ENCODE measurements at regions not wholly inside any gene's neighbourhood (a gene's known extent, or its start where the extent isn't known, plus 50 kb on each side); places are given as distances from the start of the nearest gene placed in this dataset.
"Not testable (repeated sequence)": the region's sequence is repeated elsewhere in the genome, so short reads cannot be mapped to it uniquely, and the experiment has no call there.

- DNase-seq (ENCODE audit: low spot score) = no peak
These were observed 208.2 kb downstream of the MN1 start for GRCh38 chr22:27593378-27593777.

DNA sequence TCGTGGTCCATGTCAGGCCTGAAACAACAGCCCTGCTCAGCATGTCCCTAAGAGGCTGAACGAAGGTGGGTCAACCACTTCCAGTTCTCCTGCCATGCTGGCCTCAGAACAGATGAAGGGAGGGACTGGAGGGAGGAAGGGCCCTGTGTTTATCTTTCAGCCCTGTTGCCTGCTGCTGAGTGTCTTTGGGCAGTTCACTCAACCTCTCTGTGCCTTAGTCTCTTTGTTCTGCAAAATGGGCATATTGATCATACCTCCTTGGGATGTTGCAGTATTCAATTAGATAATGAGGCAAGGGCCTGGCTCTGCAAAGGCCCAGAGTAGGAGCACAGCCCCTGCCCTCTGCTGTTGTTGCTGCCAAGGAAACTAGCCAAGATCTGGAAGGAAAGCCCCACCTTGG is 207.5 kb downstream of the MN1 start:
- DNase-seq (ENCODE audit: low spot score) = no peak

DNA sequence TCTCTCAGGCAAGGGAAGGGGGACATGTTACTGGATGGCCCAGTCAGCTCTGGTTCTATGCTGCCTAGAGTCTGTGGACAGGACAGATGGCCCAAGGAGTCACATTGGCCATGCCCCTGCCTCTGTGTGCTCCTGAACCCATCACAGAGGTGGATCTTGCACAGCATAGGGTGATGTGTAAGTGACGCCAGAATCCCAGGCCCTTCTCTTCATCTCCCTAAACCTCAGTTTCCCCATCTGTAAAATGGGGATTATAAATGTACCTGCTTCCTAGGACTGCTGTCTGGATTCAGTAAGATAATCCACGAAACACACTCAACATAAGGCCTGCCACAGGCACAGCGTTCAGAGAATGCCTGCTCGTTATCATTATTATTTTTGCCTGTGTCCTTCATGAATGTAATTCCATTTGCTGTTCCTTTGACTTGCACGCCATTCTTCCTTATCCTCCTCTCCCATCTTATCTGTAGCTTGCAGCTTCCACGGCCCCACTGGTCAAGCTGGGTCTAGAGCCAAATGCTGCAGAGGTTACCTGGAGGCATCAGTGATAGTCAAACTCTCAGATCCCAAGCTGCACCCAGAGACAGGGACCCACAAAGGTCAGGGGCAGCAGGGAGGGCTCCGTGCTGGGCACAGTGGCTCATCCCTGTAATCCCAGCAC is 207.0 kb downstream of the MN1 start:
- no peak for DNase-seq (ENCODE audit: low spot score)

DNA sequence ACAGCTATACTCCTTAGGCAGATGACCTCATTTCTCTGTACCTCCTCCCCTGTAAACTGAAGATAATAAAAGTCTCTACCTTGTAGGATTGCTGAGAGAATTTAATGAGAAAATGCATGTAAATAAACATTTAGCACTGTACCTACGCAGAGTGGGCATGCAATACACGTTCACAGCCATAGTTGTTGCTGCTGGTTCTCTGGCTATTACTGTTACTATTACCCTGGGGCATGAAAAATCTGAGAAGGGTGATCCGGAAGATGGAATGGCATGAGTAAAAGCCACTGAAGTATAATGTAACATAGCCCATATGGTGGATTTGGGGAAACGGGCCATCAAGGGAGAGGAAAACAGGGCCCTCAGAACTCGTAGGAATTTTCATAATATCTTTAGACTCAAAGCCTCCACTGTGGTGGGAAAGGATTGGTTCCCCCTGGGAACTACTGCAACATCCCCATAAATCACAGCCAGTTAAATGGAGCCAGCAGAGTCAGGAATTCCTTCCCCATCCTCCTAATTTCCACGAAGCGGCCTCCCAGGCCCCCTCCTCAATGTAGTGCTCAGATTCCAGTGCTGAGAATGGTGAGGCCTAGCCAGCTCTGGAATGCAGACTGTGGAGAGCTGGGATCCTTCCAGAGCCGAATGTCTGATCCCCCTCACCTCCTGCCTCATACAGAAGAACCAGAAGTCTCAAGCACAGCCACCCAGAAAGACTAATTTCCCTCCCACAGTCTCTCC is 205.3 kb downstream of the MN1 start:
- no peak for DNase-seq (ENCODE audit: low spot score)

DNA sequence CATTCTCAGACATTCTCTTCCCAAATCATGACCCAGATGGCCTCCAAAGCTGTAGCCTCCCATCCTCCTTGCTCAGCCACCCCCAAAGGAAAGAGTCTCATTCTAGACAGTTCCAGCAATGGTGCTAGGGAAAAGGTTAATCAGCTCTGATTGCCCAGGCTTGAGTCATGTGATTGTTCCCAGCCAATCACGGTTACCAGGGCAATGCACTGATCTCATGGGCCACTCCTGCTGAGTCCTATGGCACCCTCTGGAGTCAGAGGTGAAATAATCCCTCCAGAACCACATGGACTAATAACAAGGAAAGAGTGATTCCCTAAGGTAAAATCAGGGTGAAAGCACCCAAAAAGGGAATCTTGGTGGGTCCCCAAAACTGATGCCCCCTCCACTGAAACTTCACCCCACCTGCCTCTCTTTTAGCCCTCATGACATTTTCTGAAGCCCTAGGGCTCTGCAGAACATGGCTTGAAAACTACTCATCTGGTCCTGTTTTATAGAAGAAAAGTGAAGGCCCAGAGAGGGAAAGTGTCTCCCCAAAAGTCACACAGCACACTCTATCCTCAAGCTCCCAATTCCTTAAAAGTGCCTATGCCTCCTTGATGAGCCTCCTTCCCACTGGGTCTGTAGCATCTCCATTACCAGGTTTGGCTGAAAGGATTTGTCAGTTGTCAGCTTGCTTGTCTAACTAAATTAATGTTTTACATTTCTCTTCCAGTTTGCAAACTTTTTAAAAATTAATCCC is 203.7 kb downstream of the MN1 start:
- no peak for DNase-seq (ENCODE audit: low spot score)

DNA sequence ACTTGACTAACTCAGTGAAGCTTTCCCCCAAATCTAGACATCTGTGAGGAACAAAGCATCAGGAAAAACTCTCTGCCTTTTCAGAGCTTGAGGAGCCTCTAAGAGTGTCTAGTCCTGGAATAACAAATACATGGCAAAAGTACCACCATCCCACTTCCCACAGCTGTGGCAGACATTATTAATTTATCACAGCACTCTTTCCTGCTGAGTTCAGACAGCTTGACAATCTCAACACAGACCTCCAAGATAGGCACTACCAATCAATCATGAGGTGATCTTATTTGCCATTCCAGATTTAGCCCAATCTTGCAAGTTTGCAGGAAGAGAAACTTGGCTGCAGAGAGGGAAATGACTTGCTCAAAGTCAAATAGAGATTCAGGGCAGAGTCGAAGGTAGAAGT is 202.8 kb downstream of the MN1 start:
- no peak for DNase-seq (ENCODE audit: low spot score)

- DNase-seq (ENCODE audit: low spot score) = no peak
These were observed 200.4 kb downstream of the MN1 start for GRCh38 chr22:27601195-27601594.

GRCh38 chr22:27602390-27602789 is 199.2 kb downstream of the MN1 start:
- no peak for DNase-seq (ENCODE audit: low spot score)

GRCh38 chr22:27603111-27603799 is 198.3 kb downstream of the MN1 start:
- DNase-seq (ENCODE audit: low spot score) = no peak

GRCh38 chr22:27603800-27604144 is 197.8 kb downstream of the MN1 start:
- DNase-seq (ENCODE audit: low spot score) = no peak

- no peak for DNase-seq (ENCODE audit: low spot score)
These were observed 196.2 kb downstream of the MN1 start for GRCh38 chr22:27605390-27605789.

GRCh38 chr22:27607750-27608149 is 193.8 kb downstream of the MN1 start:
- DNase-seq (ENCODE audit: low spot score) = not testable (repeated sequence)

DNA sequence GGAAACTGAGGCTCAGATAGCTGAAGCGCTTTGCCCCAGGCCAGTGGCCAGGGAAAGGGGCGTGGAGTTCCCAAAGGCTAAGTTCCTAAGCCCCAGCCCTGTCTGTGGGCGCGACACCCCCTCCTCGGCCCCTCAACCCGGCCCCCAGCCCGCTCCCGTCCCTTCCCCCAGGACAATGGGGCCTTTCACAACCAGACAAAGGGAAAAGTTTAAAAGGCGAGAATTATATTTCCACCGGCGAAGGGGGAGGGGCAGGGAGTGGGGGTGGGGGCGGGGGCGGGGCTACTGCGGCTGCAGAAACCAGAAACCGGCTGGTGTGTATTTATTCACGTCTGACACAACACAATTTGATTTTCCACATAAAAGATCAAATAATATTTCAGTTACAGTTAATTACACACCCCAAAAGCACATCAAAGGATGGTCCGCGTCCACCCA is 192.1 kb downstream of the MN1 start:
- DNase-seq (ENCODE audit: low spot score) = no peak

GRCh38 chr22:27610164-27610563 is 191.4 kb downstream of the MN1 start:
- DNase-seq (ENCODE audit: low spot score) = not testable (repeated sequence)

- DNase-seq (ENCODE audit: low spot score) = no peak
These were observed 190.4 kb downstream of the MN1 start for GRCh38 chr22:27610863-27611786.

DNA sequence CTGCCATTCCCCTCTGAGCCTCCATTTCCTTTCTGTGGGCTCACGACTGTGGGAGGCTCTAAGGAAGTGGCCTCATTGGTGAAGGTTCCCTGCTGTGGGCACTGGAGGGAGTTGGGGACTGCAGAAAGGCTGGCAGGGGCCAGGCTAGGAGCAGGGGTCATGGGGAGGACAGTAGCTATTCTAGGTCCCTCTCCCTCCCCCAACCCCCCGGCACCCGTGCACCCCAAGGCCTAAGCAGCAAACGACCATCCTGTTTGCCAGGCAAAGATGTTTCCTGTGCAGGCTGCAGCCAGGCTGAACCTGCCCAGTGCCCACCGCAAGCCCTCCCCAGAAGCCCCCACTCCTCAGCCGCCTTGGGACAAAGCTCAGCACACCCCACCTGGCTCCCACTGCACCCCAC is 189.4 kb downstream of the MN1 start:
- DNase-seq (ENCODE audit: low spot score) = no peak

- no peak for DNase-seq (ENCODE audit: low spot score)
These were observed 188.2 kb downstream of the MN1 start for GRCh38 chr22:27613099-27614005.

DNA sequence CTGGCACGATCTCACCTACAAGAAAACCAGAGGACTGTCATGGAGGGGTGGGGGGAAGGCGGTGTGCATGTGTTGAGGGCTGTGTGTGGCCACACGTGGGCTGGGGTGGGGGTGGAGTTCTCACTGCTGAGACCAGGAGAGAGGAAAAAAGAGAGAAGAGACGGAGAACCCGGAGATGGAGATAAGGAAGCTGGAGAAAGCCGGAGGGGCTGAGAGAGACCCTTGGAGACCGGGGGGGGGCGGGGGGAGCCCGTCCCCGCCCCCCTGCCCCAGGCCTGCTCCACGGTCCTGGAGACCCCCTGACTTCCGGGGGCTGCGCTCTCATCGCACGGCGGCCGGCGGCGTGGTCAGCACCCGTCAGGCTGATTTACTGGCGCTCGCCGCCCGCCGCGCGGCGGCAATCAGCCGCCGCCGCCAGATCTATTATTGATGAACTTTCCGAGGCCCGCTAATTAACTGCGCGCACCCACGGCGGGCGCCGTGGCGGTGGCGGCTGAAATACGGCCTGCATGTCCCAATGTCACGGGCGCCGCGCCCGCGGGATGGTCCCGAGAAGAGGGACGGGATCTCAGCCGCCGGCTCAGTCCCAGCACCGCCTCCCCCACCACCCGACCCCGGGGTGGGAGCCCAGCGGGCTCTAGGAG is 187.4 kb downstream of the MN1 start:
- DNase-seq (ENCODE audit: low spot score) = peak; percentile 36

- DNase-seq (ENCODE audit: low spot score) = no peak
These were observed 186.9 kb downstream of the MN1 start for GRCh38 chr22:27614650-27615007.

DNA sequence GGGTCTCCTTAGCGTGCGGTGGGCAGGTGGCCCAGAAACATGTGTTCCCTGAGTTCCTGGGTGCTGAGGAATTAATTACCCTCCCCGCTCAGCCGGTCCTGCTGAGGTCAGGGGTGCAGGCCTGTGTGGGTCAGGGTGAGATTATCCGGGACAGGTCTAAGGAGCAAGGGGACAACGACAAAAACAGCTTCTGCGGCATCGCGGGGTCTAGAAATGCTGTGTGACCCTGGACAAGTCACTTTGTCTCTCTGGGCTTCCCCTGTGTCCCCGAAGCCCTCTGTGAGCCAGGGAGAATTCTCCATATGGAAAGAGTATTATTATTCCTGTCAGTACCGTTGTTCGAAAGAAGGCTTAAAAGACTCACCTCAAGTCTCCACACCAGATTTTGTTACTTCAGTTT is 186.1 kb downstream of the MN1 start:
- no peak for DNase-seq (ENCODE audit: low spot score)

Measured in AG20443 (cell line).